Kidney (tissue), 13 donors: ENCODE measurements at regions not wholly inside any gene's neighbourhood (a gene's known extent, or its start where the extent isn't known, plus 50 kb on each side); places are given as distances from the start of the nearest gene placed in this dataset.
A peak's percentile ranks its signal among the peaks of the same experiment; 100 is the strongest.

Source experiments
- DNase-seq, 5 donors: peaks; one replicate each; pipeline ENCODE4 v3.0.0-alpha.2; 2013 to 2020
- FAIRE-seq: peaks from 2 replicates; lab custom pipeline; 2012; peaks lifted over from hg19 to GRCh38; lab: Jason Lieb, UNC
- H3K27ac ChIP-seq, 2 donors: one replicate each; pipeline ENCODE4 v1.7.0; 2013; ENCODE audit warnings: low read depth in 2 of 2, low read length in 2 of 2, inconsistent platforms in 1 of 2
- H3K27me3 ChIP-seq: one replicate; pipeline ENCODE4 v1.7.1; 2013; ENCODE audit warnings: low read length, inconsistent platforms; ENCODE audit not compliant: control insufficient read depth, insufficient read depth
- H3K36me3 ChIP-seq, 3 donors: one replicate each; pipeline versions ENCODE4 v1.7.0 to v1.7.1; 2013; ENCODE audit warnings: low read length in 3 of 3, control low read depth in 1 of 3, inconsistent platforms in 1 of 3; ENCODE audit not compliant: insufficient read depth in 3 of 3, control insufficient read depth in 2 of 3
- H3K4me1 ChIP-seq, 3 donors: one replicate each; pipeline versions ENCODE4 v1.7.0 to v1.7.1; 2013; ENCODE audit warnings: low read length in 3 of 3, inconsistent platforms in 1 of 3, low read depth in 1 of 3; ENCODE audit not compliant: control insufficient read depth in 2 of 3, insufficient read depth in 2 of 3
- H3K4me3 ChIP-seq, 3 donors: one replicate each; pipeline versions ENCODE4 v1.7.0 to v1.8.1; 2013; ENCODE audit warnings: low read length in 3 of 3, control low read depth in 1 of 3, inconsistent platforms in 1 of 3
- H3K9ac ChIP-seq, 3 donors: one replicate each; pipeline versions ENCODE4 v1.7.0 to v1.7.1; 2013; ENCODE audit warnings: low read length in 3 of 3, control low read depth in 1 of 3, inconsistent platforms in 1 of 3
- H3K9me3 ChIP-seq, 3 donors: one replicate each; pipeline versions ENCODE4 v1.7.0 to v1.7.1; 2013; ENCODE audit warnings: low read length in 3 of 3, control low read depth in 1 of 3, inconsistent platforms in 1 of 3; ENCODE audit not compliant: control insufficient read depth in 2 of 3, insufficient read depth in 1 of 3
- CTCF ChIP-seq: IDR thresholded peaks from 3 replicates; pipeline ENCODE4 v1.5.1; 2012; ENCODE audit warnings: mild to moderate bottlenecking, moderate library complexity, borderline replicate concordance; ENCODE audit not compliant: insufficient read depth; ENCODE audit errors: extremely low read depth
- intact Hi-C: fragments of 100-400 bp; cut with DNase I; formaldehyde crosslinking; loops from one replicate; pipeline ENCODE4 v1.11.1; 2022
- donor health status: control.
- donor health status: control.
- donor health status: control.
- donor health status: control.
- donor health status: control.
- donor health status: DM: yes; HTN: yes; CAD: no.
- donor health status: Normal renal cell carcinoma (clear cell type).

GRCh38 chr15:38941399-38941953 lies 376.9 kb upstream of the RASGRP1 start:
- no peak for FAIRE-seq
- TF ChIP-seq CTCF, result no peak
- peaks cover 0 to 16% (median 13%) of the 10 kb centered on the region in 3 donors for H3K4me1 ChIP-seq
- peak; percentile 76 to 94 (median 89) for DNase-seq
- no peak overlapping the region for H3K4me3 ChIP-seq
- H3K36me3 ChIP-seq, result no peaks in the 10 kb centered on the region
- H3K9ac ChIP-seq, result no peak overlapping the region
- no peaks in the 10 kb centered on the region for H3K9me3 ChIP-seq
- H3K27ac ChIP-seq, result peak overlapping the region in 1 of 2 donors; percentile 51
- intact Hi-C loops, result no loop called here
- no peaks in the 10 kb centered on the region for H3K27me3 ChIP-seq

GRCh38 chr15:38944536-38944935 lies 379.9 kb upstream of the RASGRP1 start:
- Histone ChIP-seq H3K27me3 (no peaks in the 10 kb centered on the region), H3K36me3 (no peaks in the 10 kb centered on the region), H3K4me1 (peaks cover 0 to 16% (median 13%) of the 10 kb centered on the region in 3 donors), H3K9me3 (no peaks in the 10 kb centered on the region), H3K27ac (peak overlapping the region; percentile 41 to 55), H3K9ac (no peak overlapping the region), H3K4me3 (no peak overlapping the region)
- FAIRE-seq, result peak; percentile 76
- no peak for TF ChIP-seq CTCF
- DNase-seq, result peak in 2 of 5 donors; percentile 26 to 37
- intact Hi-C loops, result no loop called here

- intact Hi-C loops, result no loop called here
- no peak overlapping the region for H3K9ac ChIP-seq
- no peaks in the 10 kb centered on the region for H3K36me3 ChIP-seq
- H3K4me3 ChIP-seq, result no peak overlapping the region
- H3K9me3 ChIP-seq, result no peaks in the 10 kb centered on the region
- DNase-seq (peak in 1 of 5 donors; percentile 22), FAIRE-seq (no peak)
- no peak for TF ChIP-seq CTCF
- H3K4me1 ChIP-seq, result peaks cover 0 to 16% (median 13%) of the 10 kb centered on the region in 3 donors
- H3K27me3 ChIP-seq, result no peaks in the 10 kb centered on the region
- H3K27ac ChIP-seq, result peak overlapping the region in 1 of 2 donors; percentile 29
These were observed 381.1 kb upstream of the RASGRP1 start for GRCh38 chr15:38945551-38946298.
